Gastrocnemius medialis (tissue), 4 donors: ENCODE measurements at regions not wholly inside any gene's neighbourhood (a gene's known extent, or its start where the extent isn't known, plus 50 kb on each side); places are given as distances from the start of the nearest gene placed in this dataset.

Experiments used
- ATAC-seq, 2 donors: fragments of 150-250 bp; one replicate each; pipeline ENCODE4 v1.9.1; 2016
- DNase-seq, 2 donors: peaks; one replicate each; pipeline ENCODE4 v3.0.0-alpha.2; 2019
- H3K27ac ChIP-seq, 4 donors: fragments of 200-600 bp; sonication (generic); 1 replicate in 1 of 4; 2 replicates in 3 of 4; pipeline ENCODE4 v1.5.1; 2016 to 2018; ENCODE audit warnings: mild to moderate bottlenecking in 2 of 4, moderate library complexity in 1 of 4
- H3K27me3 ChIP-seq, 3 donors: fragments of 200-600 bp; sonication (generic) in 2 of 3; 1 replicate in 1 of 3; 2 replicates in 2 of 3; pipeline versions ENCODE4 v1.5.1 to v1.6.0; 2016 to 2019; ENCODE audit warnings: mild to moderate bottlenecking in 1 of 3, moderate library complexity in 1 of 3
- H3K36me3 ChIP-seq, 2 donors: fragments of 200-600 bp; sonication (generic) in 1 of 2; one replicate each; pipeline ENCODE4 v1.5.1; 2017 to 2018
- H3K4me1 ChIP-seq, 2 donors: fragments of 200-600 bp; sonication (generic) in 1 of 2; one replicate each; pipeline ENCODE4 v1.5.1; 2016 to 2017; ENCODE audit warnings: mild to moderate bottlenecking in 2 of 2
- H3K4me3 ChIP-seq, 4 donors: fragments of 200-600 bp; sonication (generic) in 3 of 4; 1 replicate in 1 of 4; 2 replicates in 3 of 4; pipeline ENCODE4 v1.5.1; 2016 to 2019; ENCODE audit warnings: mild to moderate bottlenecking in 2 of 4
- H3K9me3 ChIP-seq, 3 donors: fragments of 200-600 bp; sonication (generic) in 2 of 3; 1 replicate in 1 of 3; 2 replicates in 2 of 3; pipeline ENCODE4 v1.5.1; 2016 to 2019
- CTCF ChIP-seq, 5 experiments: fragments of 450-650 bp in 3 of 5; fragments of 200-600 bp in 2 of 5; sonication (generic) in 2 of 5; IDR thresholded peaks in 4 of 5; conservative IDR thresholded peaks in 1 of 5; 1 replicate in 4 of 5; 2 replicates in 1 of 5; pipeline ENCODE4 v1.5.1; 2016 to 2019; ENCODE audit warnings: antibody characterized with exemption in 5 of 5, mild to moderate bottlenecking in 3 of 5, moderate library complexity in 3 of 5
- POLR2A ChIP-seq, 2 donors: fragments of 450-650 bp; IDR thresholded peaks; one replicate each; pipeline ENCODE4 v1.6.1; 2017; ENCODE audit warnings: antibody characterized with exemption in 2 of 2, mild to moderate bottlenecking in 2 of 2, moderate library complexity in 2 of 2
- in situ Hi-C, 4 donors: fragments of 200-750 bp; cut with MboI; loops; one replicate each; pipeline versions ENCODE4 v1.15.0 to v1.8.0; 2017; ENCODE audit warnings: low sequenced_read_pairs in 4 of 4
- intact Hi-C: fragments of 100-400 bp; cut with DNase I; formaldehyde crosslinking; loops from one replicate; pipeline ENCODE4 v1.15.1; 2023; ENCODE audit warnings: low total_unique reads

- Histone ChIP-seq H3K4me1 (peaks cover 0 to 7% of the 10 kb centered on the region in 2 donors), H3K9me3 (no peaks in the 10 kb centered on the region), H3K27ac (no peak overlapping the region), H3K27me3 (no peaks in the 10 kb centered on the region), H3K36me3 (no peaks in the 10 kb centered on the region), H3K4me3 (no peak overlapping the region)
- intact Hi-C loops (no loop called here), in situ Hi-C loops (no loop called here)
- no peak for TF ChIP-seq POLR2A (IDR thresholded peaks at IDR 0.05)
- no peak for TF ChIP-seq CTCF (IDR thresholded peaks at IDR 0.05 in 4 of 5, conservative IDR thresholded peaks at IDR 0.05 in 1 of 5)
- DNase-seq (no peak), ATAC-seq (no peak)
These were observed 579.7 kb downstream of the CDH11 start for GRCh38 chr16:64542152-64542551.

- H3K9me3 ChIP-seq: no peaks in the 10 kb centered on the region
- no peak overlapping the region for H3K4me3 ChIP-seq
- DNase-seq (no peak), ATAC-seq (no peak)
- H3K4me1 ChIP-seq: peaks cover 0 to 7% of the 10 kb centered on the region in 2 donors
- TF ChIP-seq POLR2A (IDR thresholded peaks at IDR 0.05): no peak
- no peak for TF ChIP-seq CTCF (IDR thresholded peaks at IDR 0.05 in 4 of 5, conservative IDR thresholded peaks at IDR 0.05 in 1 of 5)
- no peak overlapping the region for H3K27ac ChIP-seq
- in situ Hi-C loops: no loop called here
- no peaks in the 10 kb centered on the region for H3K36me3 ChIP-seq
- no peaks in the 10 kb centered on the region for H3K27me3 ChIP-seq
- intact Hi-C loops: no loop called here
These were observed 580.2 kb downstream of the CDH11 start for GRCh38 chr16:64541621-64542020.

GRCh38 chr16:64540434-64540833 lies 581.4 kb downstream of the CDH11 start:
- no peaks in the 10 kb centered on the region for H3K36me3 ChIP-seq
- in situ Hi-C loops (no loop called here), intact Hi-C loops (no loop called here)

GRCh38 chr16:64539811-64540371 lies 582.0 kb downstream of the CDH11 start:
- ATAC-seq (no peak), DNase-seq (no peak)
- Histone ChIP-seq H3K9me3 (no peaks in the 10 kb centered on the region), H3K4me1 (no peaks in the 10 kb centered on the region), H3K27me3 (no peaks in the 10 kb centered on the region), H3K36me3 (no peaks in the 10 kb centered on the region), H3K4me3 (no peak overlapping the region), H3K27ac (no peak overlapping the region)
- intact Hi-C loops (no loop called here), in situ Hi-C loops (no loop called here)
- TF ChIP-seq POLR2A (IDR thresholded peaks at IDR 0.05) (no peak), CTCF (IDR thresholded peaks at IDR 0.05 in 4 of 5, conservative IDR thresholded peaks at IDR 0.05 in 1 of 5) (no peak)

More at GRCh38 chr16:64540434-64540833, 581.4 kb downstream of the CDH11 start:
- Histone ChIP-seq H3K27ac (no peak overlapping the region), H3K9me3 (no peaks in the 10 kb centered on the region), H3K27me3 (no peaks in the 10 kb centered on the region), H3K4me3 (no peak overlapping the region), H3K4me1 (no peaks in the 10 kb centered on the region)
- DNase-seq (no peak), ATAC-seq (no peak)
- TF ChIP-seq CTCF (IDR thresholded peaks at IDR 0.05 in 4 of 5, conservative IDR thresholded peaks at IDR 0.05 in 1 of 5) (no peak), POLR2A (IDR thresholded peaks at IDR 0.05) (no peak)

GRCh38 chr16:64534180-64534780 lies 587.6 kb downstream of the CDH11 start:
- ATAC-seq (no peak), DNase-seq (no peak)
- intact Hi-C loops (no loop called here), in situ Hi-C loops (no loop called here)
- H3K27ac ChIP-seq: no peak overlapping the region
- H3K9me3 ChIP-seq: no peaks in the 10 kb centered on the region
- H3K27me3 ChIP-seq: no peaks in the 10 kb centered on the region
- H3K4me3 ChIP-seq: no peak overlapping the region
- no peaks in the 10 kb centered on the region for H3K36me3 ChIP-seq
- no peaks in the 10 kb centered on the region for H3K4me1 ChIP-seq
- TF ChIP-seq CTCF (IDR thresholded peaks at IDR 0.05 in 4 of 5, conservative IDR thresholded peaks at IDR 0.05 in 1 of 5) (no peak), POLR2A (IDR thresholded peaks at IDR 0.05) (no peak)
